HG03460 (cell line): ENCODE measurements at regions not wholly inside any gene's neighbourhood (a gene's known extent, or its start where the extent isn't known, plus 50 kb on each side); places are given as distances from the start of the nearest gene placed in this dataset.

Source experiments
- ATAC-seq: cut with Tn5 transposase; IDR thresholded peaks from one replicate; pipeline ENCODE4 v1.9.1; 2021; ENCODE audit not compliant: unreplicated experiment

DNA sequence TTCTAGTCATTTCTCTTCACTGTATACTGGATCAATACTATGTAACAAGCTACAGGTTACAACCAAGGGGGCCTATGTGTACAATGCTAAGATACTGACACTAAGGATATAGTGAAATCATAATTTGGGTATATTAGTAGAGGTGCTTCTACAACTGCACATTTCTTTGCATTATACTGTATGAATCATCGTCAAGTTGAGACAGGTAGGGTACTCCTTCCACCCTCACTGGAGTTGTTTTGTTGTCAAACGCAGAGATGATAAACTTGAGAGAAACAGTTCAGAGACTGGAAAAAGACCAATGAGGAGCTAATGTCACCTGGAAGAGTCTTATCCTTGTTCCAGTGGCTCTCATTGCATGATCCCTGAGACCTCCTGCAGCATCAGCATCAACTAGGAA lies 208.2 kb upstream of the PRPS1L1 start:
- ATAC-seq, result no peak

DNA sequence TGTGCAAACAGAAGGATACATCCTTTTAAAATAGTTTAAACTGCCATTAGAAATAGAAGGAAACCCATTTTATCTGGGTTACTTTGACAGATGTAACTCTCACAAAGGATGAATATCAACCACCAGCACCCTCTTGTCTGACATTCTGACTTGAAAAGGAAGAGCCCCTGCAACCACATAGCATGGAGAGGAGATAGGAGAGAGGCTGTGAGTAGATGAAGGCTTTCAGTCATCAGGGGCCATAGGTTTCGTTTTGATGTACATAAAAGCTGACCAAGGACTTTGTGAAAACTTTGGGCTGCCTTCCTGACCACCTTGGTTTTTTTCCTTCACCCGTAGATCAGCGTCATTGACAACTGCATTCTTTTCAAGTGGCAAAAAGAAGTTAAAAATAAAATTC lies 211.6 kb upstream of the PRPS1L1 start:
- no peak for ATAC-seq

DNA sequence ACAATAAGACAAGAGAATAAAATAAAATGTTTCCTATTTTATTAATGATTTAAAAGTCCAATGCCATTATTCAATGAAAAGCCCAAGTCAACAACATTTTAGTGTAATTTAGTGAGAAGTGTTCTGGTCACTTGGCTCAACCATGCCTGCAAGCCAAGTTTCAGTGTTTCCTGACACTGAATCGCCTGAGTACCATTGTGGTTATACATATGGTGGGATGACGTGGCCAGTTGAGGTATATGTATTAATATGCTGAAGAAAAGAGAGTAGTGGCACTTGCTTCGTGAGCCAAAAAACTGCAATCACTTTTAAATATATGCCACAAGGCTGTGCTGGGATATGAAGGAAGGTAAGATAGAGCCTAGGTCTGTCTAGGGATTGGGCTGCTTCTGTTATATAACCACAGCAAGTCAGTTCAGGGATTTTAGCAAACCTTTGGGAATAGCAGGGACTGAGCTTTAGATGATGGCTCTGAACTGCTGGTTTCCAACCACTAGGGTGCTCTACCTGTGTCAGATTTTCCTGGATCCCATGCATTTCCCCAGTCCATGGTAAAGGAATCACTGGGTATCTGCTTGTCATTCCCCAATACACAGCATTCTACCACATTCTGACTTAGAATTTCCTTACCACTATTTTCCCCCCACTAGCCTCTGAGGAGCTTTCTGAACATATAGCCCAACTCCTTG lies 214.0 kb upstream of the PRPS1L1 start:
- no peak for ATAC-seq

- ATAC-seq, result no peak
Observed at GRCh38 chr7:18243731-18244130, 216.1 kb upstream of the PRPS1L1 start.

GRCh38 chr7:18250133-18250532 lies 222.5 kb upstream of the PRPS1L1 start:
- ATAC-seq, result no peak

GRCh38 chr7:18257711-18258110 lies 230.1 kb upstream of the PRPS1L1 start:
- ATAC-seq, result no peak

DNA sequence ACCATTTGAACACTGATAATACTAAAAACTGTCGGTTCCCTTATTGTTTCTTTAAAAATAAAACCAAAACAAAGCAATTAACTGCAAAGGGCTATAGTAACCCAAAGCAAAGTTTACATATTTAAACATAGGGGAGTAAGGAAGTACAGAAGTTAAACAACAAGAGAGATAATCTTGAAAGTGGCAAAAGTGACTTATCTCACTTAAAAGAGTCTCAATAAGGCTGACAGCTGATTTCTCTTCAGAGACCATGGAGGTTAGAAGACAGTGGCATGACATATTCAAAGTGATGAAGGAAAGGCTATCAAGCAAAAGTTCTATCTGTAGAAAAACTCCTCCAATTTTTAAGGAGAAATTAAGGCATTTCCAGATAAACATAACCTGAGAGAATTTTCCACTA lies 233.5 kb upstream of the HDAC9 start:
- ATAC-seq, result no peak

DNA sequence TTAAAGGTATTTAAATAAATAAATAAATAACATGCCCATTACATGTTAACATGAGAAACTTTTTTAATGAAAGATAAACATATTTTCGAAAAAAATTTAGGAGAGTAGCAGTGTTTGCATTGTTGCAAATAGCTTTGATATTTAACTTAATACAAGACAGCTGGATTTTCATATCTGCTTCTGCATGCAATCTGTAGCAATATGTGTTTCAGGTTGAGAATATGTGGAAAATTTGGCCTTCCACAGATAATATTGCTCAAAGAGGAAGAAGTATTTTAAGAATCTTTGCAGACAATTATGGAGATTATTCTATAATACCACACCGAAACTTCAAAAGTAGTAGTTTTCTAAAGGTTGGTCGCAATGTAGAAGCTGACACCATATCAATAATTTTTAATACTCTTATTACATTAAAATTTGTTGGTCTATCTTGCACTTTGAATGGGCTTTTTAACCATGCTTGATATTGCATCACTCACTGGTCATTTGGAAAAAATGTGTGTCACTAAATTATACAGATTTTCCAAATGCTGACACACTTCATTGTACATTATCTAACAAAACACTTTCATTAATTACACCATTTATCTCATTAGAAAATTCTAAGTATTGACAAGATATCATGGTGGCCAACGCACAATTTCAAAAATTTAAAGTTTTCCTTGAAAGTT lies 229.8 kb upstream of the HDAC9 start:
- ATAC-seq, result no peak

- no peak for ATAC-seq
Observed at GRCh38 chr7:18268571-18268970, 227.0 kb upstream of the HDAC9 start.

DNA sequence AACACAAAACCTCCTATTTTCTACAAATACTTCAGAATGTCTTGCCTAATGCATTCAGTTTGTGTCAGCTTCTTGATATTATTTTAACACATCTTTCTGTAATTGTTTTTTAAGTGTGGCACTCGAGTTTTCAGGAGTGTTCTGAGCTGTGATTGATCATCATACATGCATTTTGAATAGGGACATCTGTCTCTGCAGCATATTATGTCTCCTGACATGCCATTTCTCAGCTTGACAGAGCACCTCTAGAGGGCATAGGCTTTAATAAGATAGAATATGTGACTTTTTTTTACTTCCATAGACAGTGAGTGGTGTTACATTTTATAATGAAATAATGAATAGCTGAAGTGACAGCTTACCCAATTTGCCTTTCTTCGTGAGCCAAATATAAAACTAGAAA lies 219.2 kb upstream of the HDAC9 start:
- no peak for ATAC-seq

DNA sequence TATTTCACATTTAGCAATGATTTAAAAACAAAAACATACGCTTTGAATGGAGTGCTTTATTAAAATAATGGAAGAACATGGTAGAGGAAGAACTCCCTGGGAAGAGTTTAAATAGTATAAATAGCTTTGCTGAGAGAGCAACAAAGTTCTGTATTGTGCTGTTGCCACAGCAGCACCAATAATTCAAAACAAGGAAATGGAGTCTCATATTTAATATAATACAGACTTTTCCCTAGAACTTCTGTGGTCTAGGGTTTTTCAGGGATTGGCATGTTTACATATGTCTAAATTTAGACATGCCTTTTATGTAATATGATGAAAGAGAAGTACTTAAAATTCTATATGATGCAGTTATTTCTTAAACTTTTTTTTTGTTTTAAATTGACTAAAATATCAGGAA lies 217.2 kb upstream of the HDAC9 start:
- ATAC-seq, result no peak

DNA sequence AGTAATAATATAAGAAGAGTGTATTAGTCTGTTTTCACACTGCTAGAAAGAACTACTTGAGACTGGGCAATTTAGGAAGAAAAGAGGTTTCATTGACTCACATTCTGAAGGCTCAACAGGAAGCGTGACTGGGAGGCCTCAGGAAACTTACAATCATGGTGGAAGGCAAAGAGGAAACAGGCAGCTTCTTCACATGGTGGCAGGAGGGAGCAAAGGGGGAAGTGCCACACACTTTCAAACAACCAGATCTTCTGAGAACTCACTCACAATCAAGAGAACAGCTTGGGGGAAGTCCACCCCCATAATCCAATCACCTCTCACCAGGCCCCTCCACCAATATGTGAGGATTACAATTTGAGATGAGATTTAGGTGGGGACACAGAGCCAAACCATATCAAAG lies 212.5 kb upstream of the HDAC9 start:
- ATAC-seq, result no peak

DNA sequence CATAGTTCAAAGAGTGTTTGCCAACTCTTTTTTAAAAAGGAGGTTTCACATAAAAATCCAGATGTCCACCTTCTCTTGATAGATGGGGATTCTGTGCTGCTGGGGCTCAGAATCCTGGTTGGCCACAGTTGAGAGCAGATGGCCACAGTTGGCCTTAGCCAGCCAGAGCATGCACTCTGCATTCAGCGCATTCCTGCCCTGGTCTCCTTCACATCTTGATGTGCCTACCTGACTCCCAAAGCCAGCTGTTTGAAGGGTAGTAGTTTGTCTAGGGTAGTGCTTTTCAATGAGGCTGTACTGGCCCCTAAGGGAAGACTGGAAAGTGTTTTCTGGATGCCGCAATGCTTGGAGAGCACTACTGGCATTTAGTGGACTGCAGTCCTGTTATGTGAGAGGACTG lies 208.1 kb upstream of the HDAC9 start:
- no peak for ATAC-seq

- ATAC-seq, result no peak
Observed at GRCh38 chr7:18288322-18289037, 207.1 kb upstream of the HDAC9 start.

- peak; percentile 9 for ATAC-seq
Observed at GRCh38 chr7:18289788-18290187, 205.8 kb upstream of the HDAC9 start.

DNA sequence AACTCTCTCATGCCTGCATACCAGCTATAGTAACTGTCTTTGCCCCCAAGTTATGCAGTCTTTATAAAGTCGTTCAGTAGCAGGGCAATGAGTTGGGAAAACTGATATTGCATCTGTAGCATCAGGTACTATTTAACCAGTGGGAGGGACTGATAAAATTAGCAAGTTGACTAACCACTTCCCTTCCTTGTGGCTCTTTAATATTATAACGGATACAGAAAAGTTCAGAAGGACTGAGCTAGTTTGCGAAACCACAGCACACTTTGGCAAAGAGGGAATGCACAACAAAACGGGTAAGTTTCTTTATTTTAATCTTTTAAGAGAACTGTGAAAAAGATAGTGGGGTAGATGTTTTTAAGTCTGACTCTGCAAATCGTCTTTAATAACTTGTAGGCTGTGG lies 205.3 kb upstream of the HDAC9 start:
- ATAC-seq, result peak; percentile 78

GRCh38 chr7:18290865-18291264 lies 204.7 kb upstream of the HDAC9 start:
- no peak for ATAC-seq

- no peak for ATAC-seq
Observed at GRCh38 chr7:18292584-18292983, 203.0 kb upstream of the HDAC9 start.

DNA sequence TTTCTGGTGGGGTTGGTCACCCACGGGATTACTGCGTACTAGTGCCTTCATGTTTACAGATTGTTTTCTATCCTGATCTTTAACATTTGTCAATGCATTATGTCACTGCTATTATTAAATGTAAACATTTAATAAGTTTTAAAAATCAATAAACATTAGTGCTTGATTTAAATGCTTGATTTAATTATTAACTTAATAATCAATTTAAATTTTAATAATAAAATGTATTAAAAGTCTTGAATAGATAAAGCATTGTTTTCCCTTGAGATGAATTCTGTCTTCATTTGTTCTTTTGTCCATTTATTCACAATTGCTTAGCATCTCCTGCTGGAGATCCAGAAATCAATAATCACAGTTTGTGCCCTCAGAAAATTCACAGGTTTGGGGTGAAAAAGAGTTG lies 201.8 kb upstream of the HDAC9 start:
- no peak for ATAC-seq

DNA sequence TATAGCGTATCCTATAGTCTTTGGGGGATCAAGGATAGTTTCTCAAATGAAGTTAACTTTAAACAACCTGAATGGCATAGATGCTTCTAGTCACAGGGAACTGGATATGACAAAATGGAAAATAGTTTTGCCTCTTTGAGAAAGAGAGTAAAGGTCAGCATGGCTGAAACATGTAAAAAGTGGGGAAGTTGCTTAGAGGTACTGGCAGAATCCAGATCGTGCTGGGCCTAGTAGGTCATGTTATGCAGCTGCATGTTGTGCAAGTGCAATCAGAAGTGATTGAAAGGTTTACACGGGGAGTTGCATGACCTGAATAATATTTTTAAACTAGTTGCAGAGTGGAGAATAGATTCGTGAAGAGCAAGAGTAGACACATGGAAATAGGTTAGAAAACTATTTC lies 201.1 kb upstream of the HDAC9 start:
- ATAC-seq, result no peak

DNA sequence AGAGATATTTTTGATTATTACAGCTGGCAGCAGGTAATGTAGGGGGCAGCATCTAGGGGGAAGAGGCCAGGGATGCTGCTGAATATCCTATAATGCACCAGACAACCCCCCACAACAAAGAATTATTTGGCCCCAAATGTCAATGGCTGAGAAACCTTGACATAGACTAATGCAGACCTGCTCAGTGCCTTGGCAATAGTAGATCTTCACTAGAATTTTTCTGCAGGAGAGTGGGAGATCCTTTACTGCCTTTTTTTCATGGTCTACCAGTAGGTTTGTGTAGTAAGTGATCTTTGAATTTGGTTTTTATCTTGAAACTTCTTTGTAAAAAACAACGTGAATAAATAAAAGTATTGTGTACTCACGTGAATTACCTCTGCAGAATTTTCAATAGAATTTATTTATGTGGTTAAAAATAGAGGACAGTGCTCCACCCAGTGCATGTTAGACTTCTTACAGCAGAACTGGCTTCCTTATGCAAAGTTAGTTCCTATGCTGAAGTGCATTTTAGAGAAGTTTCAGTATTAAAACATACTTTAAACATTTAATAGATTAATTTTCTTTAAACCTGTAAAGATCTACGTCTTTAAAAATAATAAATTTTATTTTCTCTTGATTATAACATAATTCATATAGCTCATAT lies 199.6 kb upstream of the HDAC9 start:
- ATAC-seq, result no peak

GRCh38 chr7:18302097-18302496 lies 193.5 kb upstream of the HDAC9 start:
- ATAC-seq, result no peak
